ENCODE measurements at regions not wholly inside any gene's neighbourhood (a gene's known extent, or its start where the extent isn't known, plus 50 kb on each side); places are given as distances from the start of the nearest gene placed in this dataset.

GRCh38 chr11:95717314-95717713 is 72.3 kb downstream of the FAM76B start:
- DNase-seq: no peak

GRCh38 chr11:95716266-95716665 is 73.3 kb downstream of the FAM76B start:
- no peak for DNase-seq

- no peak for DNase-seq
These were observed 73.8 kb downstream of the FAM76B start for GRCh38 chr11:95715777-95716241.

- no peak for DNase-seq
These were observed 74.5 kb downstream of the FAM76B start for GRCh38 chr11:95714843-95715776.

GRCh38 chr11:95713428-95713827 is 76.2 kb downstream of the FAM76B start:
- DNase-seq: no peak

DNA sequence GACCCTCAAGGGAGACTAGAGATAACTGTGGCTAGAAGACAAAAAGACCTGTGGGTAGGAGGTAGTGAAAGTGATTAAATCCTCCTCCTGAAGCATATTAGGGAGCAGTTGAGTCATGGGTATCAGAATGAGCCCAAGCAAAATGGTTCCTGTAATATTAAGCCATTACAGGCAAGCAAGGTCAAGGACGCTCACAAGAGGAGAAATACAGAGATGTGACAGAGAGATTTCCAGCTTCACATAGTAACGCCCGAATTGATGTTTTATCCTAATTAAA is 77.7 kb downstream of the FAM76B start:
- no peak for DNase-seq

- DNase-seq: no peak
These were observed 78.2 kb downstream of the FAM76B start for GRCh38 chr11:95711162-95711944.

- DNase-seq: no peak
These were observed 80.9 kb downstream of the FAM76B start for GRCh38 chr11:95708681-95709080.

DNA sequence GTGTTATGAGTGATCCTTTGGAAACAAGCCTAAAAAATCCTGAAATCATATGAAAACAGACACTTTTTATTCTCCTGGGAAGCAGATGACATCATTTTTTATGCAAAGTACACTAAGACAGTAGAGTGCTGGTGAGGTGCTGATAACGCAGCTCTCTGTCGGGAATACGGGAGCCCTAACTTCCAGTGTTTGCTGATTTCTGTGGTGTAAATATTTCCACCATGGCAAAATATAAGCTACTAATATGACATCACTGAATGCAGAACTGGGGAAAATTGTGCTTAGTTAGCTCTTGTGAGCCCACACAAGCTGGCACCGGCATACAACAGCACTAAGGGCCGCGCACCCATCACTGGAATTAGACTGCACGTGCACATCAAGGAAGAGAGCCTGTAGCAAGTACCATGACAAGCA is 82.6 kb downstream of the FAM76B start:
- DNase-seq: no peak

GRCh38 chr11:95705485-95706124 is 84.0 kb downstream of the FAM76B start:
- peak; percentile 44 for DNase-seq

- DNase-seq: no peak
These were observed 84.7 kb downstream of the FAM76B start for GRCh38 chr11:95704865-95705264.

GRCh38 chr11:95703049-95703448 is 86.5 kb downstream of the FAM76B start:
- no peak for DNase-seq

GRCh38 chr11:95702526-95702925 is 87.1 kb downstream of the FAM76B start:
- DNase-seq: no peak

GRCh38 chr11:95700471-95700817 is 89.1 kb downstream of the FAM76B start:
- DNase-seq: no peak

DNA sequence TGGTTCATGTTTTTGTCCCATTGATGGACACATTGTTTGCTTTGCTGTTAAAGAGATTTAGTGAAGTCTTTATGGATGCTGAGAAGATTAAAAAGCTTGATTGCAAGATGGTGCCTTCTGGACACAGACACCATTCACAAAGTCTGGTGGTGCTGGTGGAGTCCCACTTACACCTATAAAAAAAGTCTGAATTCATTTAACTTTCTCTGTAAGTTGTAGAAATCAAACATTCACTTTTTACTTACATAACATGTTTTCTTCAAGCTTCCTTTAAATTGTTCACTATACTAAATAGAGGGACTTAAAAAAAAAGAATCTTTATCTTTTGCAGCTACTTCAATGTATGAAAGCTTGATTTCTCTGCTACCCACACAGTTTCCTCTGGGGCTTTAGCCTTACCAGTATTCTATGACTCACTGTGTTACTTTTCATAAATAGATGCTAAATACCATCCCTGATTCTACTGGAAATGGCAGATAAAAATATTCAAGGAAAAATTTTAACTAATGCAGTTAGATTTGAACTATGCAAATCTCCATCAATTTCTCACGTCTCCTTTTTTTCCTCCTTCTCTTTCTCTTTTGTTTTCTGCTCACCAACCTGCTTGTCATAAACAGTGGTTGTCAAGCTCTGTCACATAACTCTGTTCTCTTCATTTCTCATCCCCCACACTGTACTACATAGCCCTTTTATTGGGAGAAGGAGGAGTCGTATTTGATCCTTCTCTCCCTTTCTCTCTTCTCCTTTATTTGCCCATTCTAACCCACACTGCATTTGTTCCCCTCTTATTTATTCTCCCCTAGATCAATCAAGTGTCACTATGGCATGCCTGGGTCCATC is 89.7 kb downstream of the FAM76B start:
- DNase-seq: no peak

GRCh38 chr11:95698676-95699557 is 90.7 kb downstream of the FAM76B start:
- no peak for DNase-seq

- no peak for DNase-seq
These were observed 91.8 kb downstream of the FAM76B start for GRCh38 chr11:95697614-95698408.

DNA sequence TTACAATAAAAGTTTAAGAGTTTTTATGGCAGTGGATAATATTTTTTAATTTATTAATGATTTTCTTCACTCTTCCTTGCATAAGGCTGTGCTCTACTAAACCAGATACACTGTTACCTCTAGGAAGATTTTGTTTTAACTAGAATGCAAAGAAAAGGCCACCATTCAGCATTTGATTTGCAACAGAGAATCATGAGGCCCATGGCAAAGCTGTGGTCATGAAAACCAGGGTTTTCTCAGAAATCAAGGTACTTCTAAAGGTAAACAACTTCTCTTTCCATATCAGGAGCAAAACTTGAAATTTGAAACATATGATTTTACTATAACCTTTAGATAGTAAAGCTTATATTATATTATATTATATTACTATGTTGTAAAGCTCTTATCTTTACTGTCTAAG is 94.4 kb downstream of the FAM76B start:
- DNase-seq: no peak

GRCh38 chr11:95693298-95693697 is 96.3 kb downstream of the FAM76B start:
- DNase-seq: no peak

GRCh38 chr11:95692526-95693260 is 96.9 kb downstream of the FAM76B start:
- DNase-seq: no peak
